ENCODE measurements at regions not wholly inside any gene's neighbourhood (a gene's known extent, or its start where the extent isn't known, plus 50 kb on each side); places are given as distances from the start of the nearest gene placed in this dataset.

GRCh38 chr1:113007706-113008364, 51.8 kb upstream of the SLC16A1 start:
- H3K27ac ChIP-seq, result no peak overlapping the region
- no peak for DNase-seq (ENCODE audit: low read depth, low spot score)

DNA sequence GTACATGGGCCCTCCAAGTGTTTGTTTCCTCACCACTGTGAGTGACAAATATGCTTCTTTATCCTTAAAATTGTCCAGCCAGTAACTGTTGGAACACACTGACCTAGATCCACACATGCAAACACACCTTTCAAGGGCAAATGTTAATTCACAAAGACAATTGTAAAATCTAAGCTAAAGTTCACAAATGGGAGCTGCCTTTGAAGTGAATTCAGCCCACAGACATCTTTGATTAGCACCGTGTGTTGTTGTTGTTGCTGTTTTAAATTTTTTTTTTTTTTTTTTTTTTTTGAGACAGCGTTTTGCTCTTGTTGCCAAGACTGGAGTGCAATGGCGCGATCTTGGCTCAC, 52.3 kb upstream of the SLC16A1 start:
- no peak for DNase-seq (ENCODE audit: low read depth, low spot score)
- H3K27ac ChIP-seq, result no peak overlapping the region

GRCh38 chr1:113012149-113012548, 56.2 kb upstream of the SLC16A1 start:
- no peak overlapping the region for H3K27ac ChIP-seq
- DNase-seq (ENCODE audit: low read depth, low spot score), result no peak

- H3K27ac ChIP-seq, result no peak overlapping the region
- no peak for DNase-seq (ENCODE audit: low read depth, low spot score)
Observed at GRCh38 chr1:113013823-113014222, 57.8 kb upstream of the SLC16A1 start.

GRCh38 chr1:113014508-113014907, 58.5 kb upstream of the LRIG2 start:
- no peak for DNase-seq (ENCODE audit: low read depth, low spot score)
- H3K27ac ChIP-seq, result no peak overlapping the region

- no peak for DNase-seq (ENCODE audit: low read depth, low spot score)
- no peak overlapping the region for H3K27ac ChIP-seq
Observed at GRCh38 chr1:113018911-113019310, 54.1 kb upstream of the LRIG2 start.

DNA sequence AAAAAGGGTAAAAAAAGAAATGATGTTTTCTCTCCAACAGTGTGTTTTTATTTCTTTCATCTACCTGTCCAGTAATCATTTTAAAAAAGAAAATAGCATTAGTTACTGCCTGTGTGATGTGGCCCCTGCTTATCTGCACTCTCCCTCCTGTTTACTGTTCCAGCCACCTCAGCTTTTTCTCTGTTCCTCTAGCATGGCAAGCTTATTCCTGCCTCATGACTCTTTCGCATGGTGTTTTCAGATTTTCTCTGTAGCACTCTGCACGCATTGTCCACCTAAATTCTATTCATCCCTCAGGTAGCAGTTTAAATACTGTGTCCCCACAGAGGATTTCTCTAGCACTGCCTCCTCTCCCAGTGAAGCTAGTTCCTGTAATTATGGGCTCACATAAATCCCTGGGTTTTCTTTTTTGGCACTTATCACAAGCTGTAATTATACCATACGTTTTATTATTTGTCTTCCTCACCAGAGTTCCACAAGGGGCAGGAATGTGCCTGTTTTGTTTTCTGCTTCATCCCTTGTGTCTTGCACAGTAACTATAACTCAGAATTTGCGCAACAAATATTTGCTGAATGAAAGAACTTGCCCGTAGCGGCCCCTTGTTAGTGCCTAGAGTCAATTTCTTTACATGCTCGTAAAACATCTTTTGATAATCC, 51.4 kb upstream of the LRIG2 start:
- peak overlapping the region; percentile 77 for H3K27ac ChIP-seq
- no peak for DNase-seq (ENCODE audit: low read depth, low spot score)

Data from epithelial cell of prostate (primary cell).